ENCODE measurements at regions not wholly inside any gene's neighbourhood (a gene's known extent, or its start where the extent isn't known, plus 50 kb on each side); places are given as distances from the start of the nearest gene placed in this dataset.
A peak's percentile ranks its signal among the peaks of the same experiment; 100 is the strongest.

DNA sequence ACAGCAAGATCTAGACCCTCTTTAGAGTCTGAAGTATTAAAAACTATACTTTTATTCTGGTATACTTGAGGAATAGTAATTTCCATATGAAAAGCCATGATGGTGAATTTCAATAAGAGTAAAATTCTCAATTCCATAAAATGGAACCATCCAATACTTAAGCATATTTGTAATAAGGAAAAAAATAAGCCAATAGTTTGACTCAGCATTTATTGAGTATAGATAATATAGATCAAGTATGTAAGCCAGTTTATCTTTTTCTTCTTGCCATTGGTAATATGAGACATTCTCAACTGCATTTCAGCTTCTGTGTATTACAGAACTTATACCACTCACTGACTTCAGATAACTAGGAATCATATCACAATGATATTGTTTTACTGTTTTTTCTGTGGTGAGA lies 361.0 kb downstream of the SLCO4C1 start:
- DNase-seq (ENCODE audit: low spot score), result no peak

DNA sequence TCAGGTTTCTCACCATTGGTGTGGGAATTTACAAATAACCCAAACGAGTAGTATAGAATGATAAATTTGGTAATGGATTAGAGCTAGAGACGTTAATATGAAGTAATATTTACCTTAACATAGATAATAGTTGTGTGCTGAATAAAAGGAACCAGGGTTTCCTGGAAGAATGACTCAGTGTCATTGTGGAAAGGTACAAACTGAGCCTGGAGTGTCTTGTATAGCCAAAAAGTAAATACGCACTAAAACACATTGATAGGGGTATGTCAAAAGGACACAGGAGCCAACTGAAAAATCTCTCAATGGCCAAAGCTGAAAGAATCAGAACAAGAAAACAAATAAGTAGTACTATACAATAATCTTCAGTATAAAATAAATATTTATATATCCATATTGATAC lies 363.5 kb downstream of the SLCO4C1 start:
- no peak for DNase-seq (ENCODE audit: low spot score)

DNA sequence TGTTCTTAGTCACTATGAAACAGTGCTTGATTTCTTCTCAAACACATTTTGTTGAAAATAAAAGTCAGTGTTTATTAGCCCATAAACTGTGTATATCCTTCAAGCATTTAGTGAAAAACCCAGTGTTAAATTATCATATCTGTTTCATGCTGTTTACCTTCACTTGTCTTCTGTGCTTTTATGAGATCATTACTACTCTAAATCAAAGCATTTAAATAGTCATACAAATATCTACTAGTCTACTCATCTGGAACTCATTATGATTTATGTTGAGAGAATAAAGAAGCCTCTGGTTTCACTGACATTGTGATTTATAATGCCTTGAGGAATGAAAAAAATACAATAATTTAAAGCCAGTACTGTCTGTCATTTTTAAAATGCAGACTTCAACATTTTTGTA lies 366.5 kb downstream of the SLCO4C1 start:
- DNase-seq (ENCODE audit: low spot score), result peak; percentile 50

GRCh38 chr5:101917166-101917565 lies 378.9 kb downstream of the SLCO4C1 start:
- DNase-seq (ENCODE audit: low spot score), result no peak

GRCh38 chr5:101915554-101915953 lies 380.5 kb downstream of the SLCO4C1 start:
- peak; percentile 3 for DNase-seq (ENCODE audit: low spot score)

- no peak for DNase-seq (ENCODE audit: low spot score)
Observed at GRCh38 chr5:101904736-101905135, 391.3 kb downstream of the SLCO4C1 start.

DNA sequence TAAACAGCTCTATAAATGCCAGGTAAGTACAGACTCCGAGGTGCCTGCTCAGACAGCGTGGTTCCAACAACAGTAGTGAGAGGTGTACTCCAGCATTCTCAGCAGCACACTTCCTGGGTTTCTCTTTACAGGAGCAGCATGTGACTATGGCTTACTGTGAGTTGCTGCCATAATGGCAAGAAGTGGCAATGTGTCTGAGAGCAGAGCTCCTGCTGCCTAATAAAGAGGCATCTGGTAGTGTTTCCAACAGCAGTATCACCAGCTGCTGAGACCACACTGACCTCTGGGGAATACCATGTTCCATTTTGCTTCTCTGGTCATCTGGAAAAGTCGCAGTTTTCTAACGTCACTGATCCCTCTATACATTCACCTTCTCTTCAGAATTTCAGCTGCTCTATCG lies 398.2 kb downstream of the SLCO4C1 start:
- DNase-seq (ENCODE audit: low spot score), result no peak

DNA sequence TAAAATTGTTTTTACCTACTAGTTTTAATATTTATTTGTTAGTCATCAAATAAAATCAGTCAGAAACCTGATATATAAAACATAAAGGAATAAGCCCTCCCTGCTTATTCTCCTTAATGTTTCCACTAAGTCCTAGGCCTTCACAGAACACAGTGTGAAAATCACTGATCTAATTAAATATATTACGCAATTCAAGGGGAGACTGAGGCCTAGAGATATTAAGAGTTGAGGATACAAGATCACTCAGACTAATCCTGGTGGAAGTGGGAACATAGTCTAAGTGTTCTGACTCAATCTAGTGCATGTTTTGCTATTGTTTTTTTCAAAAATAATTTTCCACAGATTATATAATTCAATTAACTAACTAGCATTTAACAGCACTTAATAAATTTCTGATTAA lies 401.1 kb downstream of the SLCO4C1 start:
- DNase-seq (ENCODE audit: low spot score), result no peak

- DNase-seq (ENCODE audit: low spot score), result no peak
Observed at GRCh38 chr5:101878190-101878589, 417.9 kb downstream of the SLCO4C1 start.

DNA sequence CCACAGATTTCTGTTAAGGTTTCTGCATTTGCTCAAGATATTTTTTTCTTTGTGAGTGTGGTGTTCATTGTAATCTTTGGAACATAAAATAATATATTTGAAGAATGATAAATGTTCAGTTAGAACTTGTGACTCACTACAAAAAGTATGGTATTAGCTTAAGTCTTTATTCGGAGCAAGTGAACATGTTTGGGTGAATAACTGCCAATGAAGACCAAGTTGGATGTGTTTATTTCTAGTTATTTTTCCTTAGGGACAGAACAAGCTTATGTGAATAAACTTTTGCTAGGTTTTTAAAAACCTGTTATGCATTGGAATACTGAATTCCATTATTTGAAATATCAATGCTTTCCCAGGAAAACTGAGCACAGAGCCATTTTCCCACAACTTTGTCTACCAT lies 418.6 kb downstream of the SLCO4C1 start:
- peak; percentile 17 for DNase-seq (ENCODE audit: low spot score)

GRCh38 chr5:101866473-101866872 lies 429.6 kb downstream of the SLCO4C1 start:
- DNase-seq (ENCODE audit: low spot score), result no peak

- no peak for DNase-seq (ENCODE audit: low spot score)
Observed at GRCh38 chr5:101860563-101860962, 435.5 kb downstream of the SLCO4C1 start.

- DNase-seq (ENCODE audit: low spot score), result no peak
Observed at GRCh38 chr5:101860145-101860544, 435.9 kb downstream of the SLCO4C1 start.

DNA sequence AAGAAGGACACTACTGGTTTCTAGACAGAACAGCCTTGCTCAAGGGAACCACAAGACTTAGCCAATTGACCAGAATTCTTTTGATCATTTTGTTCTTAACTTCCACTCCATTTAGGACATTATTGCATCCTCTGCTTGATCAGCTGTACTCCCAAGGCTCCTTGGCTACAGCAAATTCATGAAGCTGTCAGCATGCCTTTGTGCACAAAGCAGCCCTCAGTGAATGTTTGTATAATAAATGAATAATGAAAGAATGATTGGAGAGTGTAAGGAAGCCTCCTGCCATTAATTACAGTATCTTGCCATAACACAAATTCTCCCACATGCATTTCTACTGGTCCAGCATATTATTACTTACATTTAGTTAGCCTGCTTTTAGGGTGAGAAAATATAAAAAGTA lies 449.6 kb downstream of the SLCO4C1 start:
- no peak for DNase-seq (ENCODE audit: low spot score)

DNA sequence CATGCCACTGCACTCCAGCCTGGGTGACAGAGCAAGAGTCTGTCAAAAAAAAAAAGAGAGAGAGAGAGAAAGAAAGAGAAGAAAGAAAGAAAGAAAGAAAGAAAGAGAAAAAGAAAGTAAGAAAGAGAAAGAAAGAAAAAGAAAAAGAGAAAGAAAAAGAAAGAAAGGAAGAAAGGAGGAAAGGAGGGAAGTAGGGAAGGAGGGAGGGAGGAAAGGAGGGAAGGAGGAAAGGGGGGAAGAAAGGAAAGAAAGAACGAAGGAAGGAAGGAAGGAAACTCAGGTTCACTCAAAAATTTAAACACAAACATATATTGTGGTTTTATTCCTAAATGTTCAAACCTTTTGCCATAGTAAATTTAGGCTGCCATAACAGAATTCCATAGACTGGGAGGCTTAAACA lies 453.0 kb downstream of the SLCO4C1 start:
- DNase-seq (ENCODE audit: low spot score), result no peak

- DNase-seq (ENCODE audit: low spot score), result peak; percentile 42
Observed at GRCh38 chr5:101838435-101838834, 457.6 kb downstream of the SLCO4C1 start.

GRCh38 chr5:101829255-101829654 lies 466.8 kb downstream of the SLCO4C1 start:
- DNase-seq (ENCODE audit: low spot score), result no peak

DNA sequence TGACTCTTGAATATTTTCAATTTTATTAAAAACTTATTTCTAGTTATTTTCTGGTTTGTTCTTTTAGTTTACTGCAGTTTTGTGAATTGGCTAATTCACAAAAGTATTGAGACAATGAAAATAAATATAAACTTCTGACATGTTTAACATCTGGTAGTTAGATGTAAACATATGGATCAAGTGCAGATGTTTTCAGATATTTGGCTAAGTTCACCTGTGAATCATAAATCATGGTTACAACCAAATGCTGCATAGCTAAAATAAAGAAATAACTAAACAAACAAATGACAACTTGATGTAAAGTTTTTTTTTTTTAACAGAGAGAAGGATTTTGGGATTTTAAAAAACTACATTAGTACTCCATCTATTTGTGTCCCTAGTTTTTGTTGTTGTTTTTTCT lies 484.6 kb downstream of the SLCO4C1 start:
- no peak for DNase-seq (ENCODE audit: low spot score)

DNA sequence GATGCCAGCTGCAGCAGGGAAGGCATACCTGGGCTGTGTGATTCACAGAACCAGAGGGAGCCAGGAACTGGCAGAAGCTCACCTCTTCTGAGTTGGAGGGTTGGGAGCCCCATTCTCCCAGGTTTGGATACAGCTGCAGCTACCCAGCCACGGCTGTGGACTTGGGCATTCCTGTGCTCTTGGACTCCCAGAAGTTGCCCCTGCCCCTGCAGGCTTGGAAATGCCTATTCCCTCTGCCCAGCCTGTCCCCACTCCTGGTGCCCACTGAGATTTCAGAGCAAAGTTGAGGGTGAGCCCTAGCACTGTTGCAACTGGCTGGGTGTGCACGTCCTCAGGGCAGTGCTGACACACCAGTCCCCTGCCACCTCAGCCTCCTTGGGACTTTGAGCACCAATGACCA lies 489.7 kb downstream of the SLCO4C1 start:
- no peak for DNase-seq (ENCODE audit: low spot score)

DNA sequence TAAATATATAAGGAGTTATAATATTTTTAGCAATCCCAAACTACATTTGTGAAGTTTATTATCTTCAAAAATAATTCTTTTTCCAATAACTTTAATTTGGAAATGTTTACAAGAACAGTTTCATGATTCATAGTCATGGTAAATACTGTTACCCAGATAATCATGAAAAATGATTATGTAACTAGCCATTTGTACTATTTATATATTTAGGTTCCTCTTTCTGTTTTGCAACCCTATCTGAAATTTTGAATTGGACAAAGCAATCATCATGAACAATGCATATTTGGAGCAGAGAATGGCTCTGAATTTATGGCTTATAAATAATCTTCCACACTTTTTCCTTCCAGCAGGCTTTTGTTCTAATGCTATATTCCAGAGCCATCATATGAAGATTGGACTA lies 499.7 kb downstream of the SLCO4C1 start:
- DNase-seq (ENCODE audit: low spot score), result no peak

GRCh38 chr5:101788797-101789196 lies 507.3 kb downstream of the SLCO4C1 start:
- DNase-seq (ENCODE audit: low spot score), result no peak

DNA sequence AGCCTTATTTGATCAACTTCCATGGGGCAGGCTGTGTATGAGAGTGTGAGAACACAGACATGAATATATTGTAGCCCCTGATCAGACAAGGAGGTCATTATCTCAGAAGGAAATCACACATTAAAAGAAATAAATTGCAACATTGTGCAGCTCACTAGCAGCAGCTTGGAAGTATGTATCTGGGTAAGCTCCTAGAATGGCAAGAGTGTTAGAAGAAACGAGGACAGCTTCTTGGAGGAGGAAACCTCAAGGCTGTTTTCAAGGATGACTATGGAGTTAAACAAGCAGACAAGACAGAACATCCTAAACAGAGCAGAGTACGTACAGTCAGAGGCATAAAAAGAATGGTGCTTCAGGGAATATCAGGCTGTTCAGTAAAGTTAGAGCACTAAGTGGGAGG lies 511.0 kb downstream of the SLCO4C1 start:
- no peak for DNase-seq (ENCODE audit: low spot score)

DNA sequence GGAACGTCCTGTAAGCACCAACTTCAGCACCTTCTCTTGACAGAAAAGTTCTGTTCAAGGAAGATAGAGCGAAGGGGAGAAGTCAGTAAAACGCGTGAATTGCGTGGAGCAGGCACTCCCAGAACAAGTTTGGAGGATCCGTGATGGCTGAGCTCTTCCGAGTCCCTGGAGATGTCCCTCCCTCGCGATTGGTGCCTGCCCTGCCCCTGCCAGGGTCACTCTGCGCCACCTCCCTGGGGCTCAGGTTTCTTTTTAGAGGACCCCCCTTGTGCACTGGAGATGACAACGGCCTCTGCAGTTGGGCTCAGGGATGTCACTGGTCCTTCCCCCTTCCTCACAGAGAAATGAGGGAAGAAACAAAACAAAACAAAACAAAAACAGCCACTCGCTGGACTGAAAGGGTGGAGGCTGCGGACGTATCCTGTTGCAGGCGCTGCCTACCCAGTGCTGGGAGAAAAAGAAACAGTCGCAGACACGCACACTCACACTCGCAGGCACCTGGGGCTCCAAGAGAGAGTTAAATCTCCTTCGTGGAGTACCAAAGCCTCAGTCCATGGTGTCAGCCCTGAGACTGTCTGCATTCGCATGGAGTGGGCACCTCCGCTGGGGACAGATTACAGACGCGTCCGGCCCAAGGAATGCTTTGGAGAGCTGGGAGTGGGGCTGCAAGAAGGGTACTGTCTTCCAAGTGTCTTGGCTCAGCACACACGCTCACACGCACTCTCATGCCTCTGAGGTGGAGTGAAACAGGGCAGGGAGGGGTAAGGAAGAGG lies 512.7 kb downstream of the SLCO4C1 start:
- peak; percentile 1 for DNase-seq (ENCODE audit: low spot score)

All from umbilical cord (tissue), 1 donor.